ENCODE measurements at regions not wholly inside any gene's neighbourhood (a gene's known extent, or its start where the extent isn't known, plus 50 kb on each side); places are given as distances from the start of the nearest gene placed in this dataset.

- H3K36me3 ChIP-seq (ENCODE audit: control insufficient read depth in 2 of 2, insufficient read depth in 2 of 2, low read length in 1 of 2), result no peaks in the 10 kb centered on the region
- H3K27ac ChIP-seq (ENCODE audit: control insufficient read depth, insufficient read depth), result no peak overlapping the region
- no peaks in the 10 kb centered on the region for H3K4me1 ChIP-seq (ENCODE audit: control insufficient read depth, insufficient read depth, low read length)
- RAD21 ChIA-PET (ENCODE audit: unreplicated experiment), result no interaction called here
- no TSS peak for BruUV-seq (replicated peaks)
- H3K4me2 ChIP-seq (ENCODE audit: control insufficient read depth, insufficient read depth), result no peak overlapping the region
- H4K20me1 ChIP-seq (ENCODE audit: control insufficient read depth, insufficient read depth), result no peaks in the 10 kb centered on the region
- POLR2A ChIA-PET, result no interaction called here
- TF ChIP-seq PAX5 (IDR thresholded peaks at IDR 0.05; ENCODE audit: borderline replicate concordance, low read depth, low read length), result no peak
- TF ChIP-seq E4F1 (IDR thresholded peaks at IDR 0.05; ENCODE audit: borderline replicate concordance, partially characterized antibody), result no peak
- no peak for TF ChIP-seq LARP7 (IDR thresholded peaks at IDR 0.05)
- no peak for TF ChIP-seq YY1 (IDR thresholded peaks at IDR 0.05; ENCODE audit: low read depth, low read length)
- no peak for TF ChIP-seq SMAD5 (IDR thresholded peaks at IDR 0.05; ENCODE audit: low read depth)
- no peak for TF ChIP-seq ATF3 (IDR thresholded peaks at IDR 0.05; ENCODE audit: borderline replicate concordance, extremely low read depth, low read depth, low read length)
- TF ChIP-seq TAF1 (IDR thresholded peaks at IDR 0.05; ENCODE audit: borderline replicate concordance, low read depth, low read length), result no peak
- no peak for TF ChIP-seq MTA3 (IDR thresholded peaks at IDR 0.05; ENCODE audit: borderline replicate concordance, low read length)
- DNase-seq (ENCODE audit: low read depth, low spot score) (no peak), FAIRE-seq (no peak), ATAC-seq (no peak)
- SMC1A ChIA-PET (ENCODE audit: uncharacterized antibody, unreplicated experiment), result no interaction called here
- no peaks in the 10 kb centered on the region for H3K79me2 ChIP-seq (ENCODE audit: control insufficient read depth, insufficient read depth, low read length)
- H2AFZ ChIP-seq (ENCODE audit: control insufficient read depth, low read depth, low read length), result no peak overlapping the region
- no peak overlapping the region for H3K9ac ChIP-seq (ENCODE audit: control insufficient read depth, insufficient read depth, low read length)
- 0% methylated on average over 3 of the region's 3 CpGs for WGBS (ENCODE audit: insufficient coverage, insufficient replicate concordance, low lambda C conversion rate, missing lambda C conversion rate)
- CTCF ChIA-PET, result interaction anchor here (0.6 kb wide), 1 partner anchor 196 kb away, joined by 4 read pairs; no protein-coding TSS in a partner anchor
- no peaks in the 10 kb centered on the region for H3K9me3 ChIP-seq (replicated peaks; ENCODE audit: control insufficient read depth, insufficient read depth, low read length)
- in situ Hi-C loops (cut with MboI), result no loop called here
- no peak overlapping the region for H3K4me3 ChIP-seq
- intact Hi-C loops (cut with micrococcal nuclease; ENCODE audit: unreplicated experiment), result no loop called here
- no peaks in the 10 kb centered on the region; a peak in 1 of 4 replicates for H3K27me3 ChIP-seq (replicated peaks in 1 of 2; ENCODE audit: control insufficient read depth in 2 of 2, insufficient read depth in 2 of 2, low read length in 1 of 2)
These were observed 255.4 kb upstream of the HSF2 start for GRCh38 chr6:122143813-122144601.

Measured in GM12878 (cell line).